ENCODE measurements at regions not wholly inside any gene's neighbourhood (a gene's known extent, or its start where the extent isn't known, plus 50 kb on each side); places are given as distances from the start of the nearest gene placed in this dataset.

DNA sequence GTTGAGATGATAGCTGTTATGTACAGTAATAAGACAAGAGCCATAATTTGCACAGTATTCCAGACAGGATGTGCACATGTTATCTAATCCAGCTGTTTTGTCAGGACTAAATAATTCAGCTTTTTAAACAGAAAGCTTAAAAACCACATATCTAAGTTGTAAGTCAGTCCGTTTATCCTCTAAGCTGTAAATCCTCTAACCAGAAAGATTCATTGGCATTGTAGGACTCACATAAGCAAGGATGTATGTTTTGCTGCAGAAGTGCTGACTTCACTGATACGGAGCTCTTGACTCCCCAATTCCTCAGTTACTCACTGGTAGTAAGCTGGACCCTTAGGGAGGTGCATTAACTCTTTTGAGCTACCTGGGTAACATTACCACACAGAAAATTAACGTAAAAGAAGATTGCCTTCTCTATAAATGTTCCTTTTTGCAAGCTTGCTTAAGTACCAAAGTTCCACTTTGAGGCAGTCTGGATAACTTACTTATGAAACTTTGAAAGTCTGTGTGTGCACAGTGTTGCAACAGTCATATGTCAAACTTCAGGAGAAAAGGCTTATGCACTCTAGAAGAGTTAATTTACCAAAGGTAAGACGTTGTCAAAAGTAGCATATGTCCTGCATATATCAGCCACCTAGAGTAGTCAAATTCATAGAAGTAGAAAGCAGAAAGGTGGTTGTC is 58.3 kb upstream of the MAGEB2 start:
- TF ChIP-seq EZH2 (IDR thresholded peaks at IDR 0.05; ENCODE audit: insufficient read depth, poor library complexity, severe bottlenecking), result no peak
- no peak for TF ChIP-seq EZH2phosphoT487 (IDR thresholded peaks at IDR 0.05; ENCODE audit: insufficient read depth, low read depth)

All from GM23248 (cell line).